ENCODE measurements at regions not wholly inside any gene's neighbourhood (a gene's known extent, or its start where the extent isn't known, plus 50 kb on each side); places are given as distances from the start of the nearest gene placed in this dataset.
"Not testable (repeated sequence)": the region's sequence is repeated elsewhere in the genome, so short reads cannot be mapped to it uniquely, and the experiment has no call there.

DNA sequence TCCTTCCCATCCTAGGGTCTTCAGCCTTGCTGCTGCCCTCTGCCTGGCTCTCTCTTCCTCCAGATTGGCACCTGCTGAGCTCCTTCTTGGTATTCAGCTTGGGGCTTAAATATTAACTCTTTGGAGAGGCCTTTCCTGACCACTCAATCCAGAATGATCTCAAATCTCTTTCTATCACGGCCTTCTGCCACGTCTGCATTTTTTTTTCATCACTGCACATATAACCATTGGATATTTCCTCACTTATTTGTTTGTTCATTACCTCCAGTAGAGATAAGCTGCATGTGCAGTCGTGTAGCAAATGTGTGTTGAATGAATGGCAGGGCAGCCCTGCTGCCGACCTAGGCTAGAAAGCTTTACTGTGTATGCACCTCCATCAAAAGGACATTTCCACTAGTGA is 51.6 kb upstream of the MPP7 start:
- no peak for DNase-seq

GRCh38 chr10:28355376-28355775 is 52.5 kb upstream of the MPP7 start:
- DNase-seq = no peak

DNA sequence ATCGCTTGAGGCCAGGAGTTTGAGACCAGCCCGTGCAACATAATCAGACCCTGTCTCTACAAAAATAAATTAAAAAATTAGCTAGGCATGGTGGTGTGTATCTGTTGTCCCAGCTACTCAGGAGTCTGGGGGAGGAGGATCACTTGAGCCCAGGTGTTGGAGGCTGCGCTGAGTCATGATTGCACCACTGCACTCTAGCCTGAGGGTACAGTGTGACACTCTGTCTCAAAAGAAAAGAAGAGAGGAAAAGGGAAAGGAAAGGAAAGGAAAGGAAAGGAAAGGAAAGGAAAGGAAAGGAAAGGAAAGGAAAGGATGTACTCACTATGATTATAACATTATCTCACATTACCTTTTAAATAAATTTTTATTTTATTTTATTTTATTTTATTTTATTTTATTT is 56.5 kb upstream of the MPP7 start:
- DNase-seq = no peak

DNA sequence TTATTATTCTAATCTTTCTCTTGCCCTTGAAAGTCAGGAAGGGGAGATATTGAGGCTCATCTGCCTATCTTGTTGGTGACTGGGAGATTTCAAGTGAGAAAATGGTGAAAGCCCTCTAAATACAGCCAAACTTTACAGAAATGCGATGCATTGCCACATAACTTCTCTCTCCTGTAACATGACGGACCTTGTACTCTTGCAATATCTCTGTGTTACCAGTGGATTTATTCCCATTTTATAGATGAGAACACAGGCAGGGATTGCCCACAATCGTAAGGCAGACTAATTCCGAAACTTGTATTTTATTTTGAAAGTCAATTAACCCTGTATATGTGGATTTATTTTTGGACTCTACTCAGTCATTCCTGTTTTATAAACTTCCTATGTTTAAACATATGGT is 57.3 kb upstream of the MPP7 start:
- DNase-seq = no peak

GRCh38 chr10:28363376-28363775 is 60.5 kb upstream of the MPP7 start:
- DNase-seq = no peak

DNA sequence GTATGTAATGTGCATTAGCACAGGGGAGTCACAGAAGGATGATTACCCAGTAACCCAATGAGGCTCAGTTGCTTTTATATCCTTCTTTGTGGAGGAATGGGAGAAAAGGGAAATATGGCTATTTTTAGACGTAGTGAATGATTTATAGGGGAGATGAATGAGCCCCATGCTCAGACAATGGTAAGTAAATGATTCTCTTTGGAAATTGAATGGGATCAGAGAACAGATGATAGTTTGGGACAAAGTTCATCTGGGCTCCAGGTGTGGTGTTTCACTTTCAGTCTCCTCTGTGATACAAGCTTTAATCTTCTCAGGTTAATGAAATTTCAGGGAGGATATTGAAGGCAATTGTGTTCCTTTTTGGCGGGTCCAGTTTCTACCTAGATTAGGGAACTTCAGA is 63.0 kb upstream of the MPP7 start:
- DNase-seq = no peak

DNA sequence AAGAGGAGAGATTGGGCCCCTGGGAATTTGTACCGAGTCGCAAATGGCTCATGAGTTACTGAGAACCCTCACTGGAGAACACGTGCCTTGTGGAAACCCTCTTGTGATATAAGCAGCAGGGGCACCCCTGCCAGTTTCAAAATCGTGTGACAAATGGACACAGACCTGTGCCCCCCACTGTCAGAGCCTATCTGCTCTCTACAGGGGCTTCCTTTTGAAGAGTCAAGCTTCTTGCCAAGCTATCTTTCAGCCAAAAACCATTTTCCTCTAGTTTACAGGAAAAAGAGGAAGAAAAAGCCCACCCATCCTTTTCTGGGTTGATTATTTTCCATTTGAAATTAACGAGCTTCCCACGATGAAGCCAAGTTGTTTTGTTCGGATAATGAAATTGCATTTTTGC is 64.1 kb upstream of the MPP7 start:
- no peak for DNase-seq

- DNase-seq = no peak
Observed at GRCh38 chr10:28367413-28367812, 64.5 kb upstream of the MPP7 start.

DNA sequence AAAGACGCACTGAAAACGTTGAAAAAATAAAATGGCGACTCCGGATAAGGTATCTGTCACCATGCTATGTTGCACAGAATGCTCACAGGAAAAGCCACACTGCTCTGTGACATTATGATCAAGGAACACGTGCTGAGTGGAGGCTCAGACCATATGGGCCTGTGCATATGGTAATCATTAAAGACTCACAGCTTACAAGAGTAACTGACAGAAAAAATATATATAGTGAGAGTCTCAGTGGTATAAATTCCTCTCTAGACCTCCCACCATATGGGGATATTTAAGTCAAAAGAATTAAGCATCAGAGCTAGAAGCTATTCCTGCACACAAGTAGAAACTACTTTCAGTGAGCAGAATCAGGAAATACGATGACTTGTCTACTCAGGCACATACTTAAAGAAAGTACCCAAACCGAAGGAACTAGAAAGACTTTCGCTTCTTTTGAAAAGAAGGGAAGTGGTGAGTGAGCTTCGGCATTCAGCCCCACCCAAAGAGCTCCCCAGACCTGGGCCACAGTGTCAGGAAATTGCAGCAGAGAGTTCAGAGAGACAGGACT is 65.1 kb upstream of the MPP7 start:
- DNase-seq = no peak

DNA sequence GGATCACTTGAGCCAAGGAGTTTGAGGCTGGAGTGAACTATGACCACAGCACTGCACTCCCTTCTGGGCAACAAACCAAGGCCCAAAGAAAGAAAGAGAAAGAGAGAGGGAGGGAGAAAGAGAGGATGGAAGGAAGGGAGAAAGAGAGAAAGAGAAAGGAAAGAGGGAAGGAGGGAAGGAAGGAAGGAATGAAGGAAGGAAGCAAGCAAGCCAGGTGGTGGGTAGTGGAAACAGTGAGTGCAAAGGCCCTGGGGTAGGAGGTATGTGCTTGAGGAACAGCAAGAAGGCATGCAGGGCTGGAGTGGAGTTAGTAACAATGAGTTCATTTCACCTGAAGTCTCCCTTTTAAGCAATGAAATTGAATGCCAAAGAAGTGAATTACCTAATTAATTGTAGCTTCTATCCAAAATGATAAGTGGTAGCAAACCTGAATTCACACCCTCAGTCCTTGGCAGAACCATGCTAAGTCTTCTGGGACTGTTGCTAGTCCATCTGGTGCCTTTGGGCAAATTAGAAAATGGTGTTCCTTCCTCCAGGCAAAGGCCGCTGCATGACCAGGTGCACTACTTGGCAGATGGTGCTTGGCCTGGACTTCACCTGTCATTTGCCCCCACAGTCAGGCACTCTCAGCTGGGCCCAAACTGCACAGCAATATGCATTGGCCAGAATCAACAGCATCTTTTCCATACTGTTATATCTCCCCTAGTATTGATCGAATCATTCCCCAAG is 67.4 kb upstream of the MPP7 start:
- DNase-seq = no peak

DNA sequence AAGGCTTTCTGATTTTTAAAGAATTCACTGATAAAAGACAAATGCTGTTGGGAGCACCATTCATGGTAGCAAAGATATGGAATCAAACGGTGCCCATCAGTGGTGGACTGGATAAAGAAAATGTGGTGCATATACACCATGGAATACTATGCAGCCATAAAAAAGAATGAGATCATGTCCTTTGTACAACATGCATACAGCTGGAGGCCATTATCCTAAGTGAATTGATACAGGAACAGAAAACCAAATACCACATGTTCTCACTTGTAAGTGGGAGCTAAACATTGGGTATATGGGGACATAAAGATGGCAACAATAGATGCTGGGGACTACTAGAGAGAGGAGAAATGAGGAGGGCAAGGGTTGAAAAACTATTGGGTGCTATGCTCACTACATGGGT is 68.8 kb upstream of the MPP7 start:
- not testable (repeated sequence) for DNase-seq

GRCh38 chr10:28374036-28374435 is 71.2 kb upstream of the MPP7 start:
- DNase-seq = no peak

DNA sequence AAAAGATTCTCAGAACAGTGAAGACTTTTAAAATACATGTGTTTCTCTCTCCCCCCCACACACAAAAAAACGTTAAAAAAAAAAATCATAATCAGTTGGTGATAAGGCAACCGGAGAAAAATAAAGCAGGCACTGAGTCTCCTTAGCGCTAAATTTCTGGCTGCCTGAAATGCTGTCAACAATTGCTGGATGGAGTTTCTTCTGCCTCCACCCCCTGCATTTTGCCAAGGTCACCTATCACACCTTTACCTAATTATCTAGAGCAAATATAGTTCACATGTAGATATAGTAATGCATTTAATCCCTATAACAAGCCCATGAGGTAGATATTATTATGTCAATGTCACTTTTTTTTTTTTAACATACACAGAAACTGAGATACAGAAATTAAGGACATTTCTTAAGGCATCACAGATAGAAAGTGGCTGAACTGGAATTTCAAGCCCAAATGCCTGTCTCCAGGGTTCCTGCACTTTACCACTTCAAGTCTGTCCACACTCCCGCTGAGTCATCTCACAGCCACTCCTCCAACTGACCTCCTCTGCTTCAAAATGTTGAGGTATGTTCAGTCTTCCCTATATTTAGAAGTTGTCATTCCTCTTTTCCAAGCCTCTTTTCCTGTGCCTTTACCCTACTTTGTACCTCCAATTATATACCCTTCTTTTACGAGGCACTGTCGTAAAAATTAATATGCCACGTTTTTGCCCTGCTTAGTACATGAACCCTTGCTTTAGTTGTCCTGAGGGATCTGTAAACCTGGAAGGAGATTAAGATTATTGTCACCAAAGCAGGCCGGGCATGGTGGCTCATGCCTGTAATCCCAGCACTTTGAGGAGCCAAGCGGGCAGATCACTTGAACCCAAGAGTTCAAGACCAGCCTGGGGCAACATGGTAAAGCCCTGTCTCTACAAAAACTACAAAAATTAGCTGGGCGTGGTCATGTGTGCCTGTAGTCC is 72.8 kb upstream of the MPP7 start:
- no peak for DNase-seq

GRCh38 chr10:28378986-28379585 is 76.2 kb upstream of the MPP7 start:
- no peak for DNase-seq

DNA sequence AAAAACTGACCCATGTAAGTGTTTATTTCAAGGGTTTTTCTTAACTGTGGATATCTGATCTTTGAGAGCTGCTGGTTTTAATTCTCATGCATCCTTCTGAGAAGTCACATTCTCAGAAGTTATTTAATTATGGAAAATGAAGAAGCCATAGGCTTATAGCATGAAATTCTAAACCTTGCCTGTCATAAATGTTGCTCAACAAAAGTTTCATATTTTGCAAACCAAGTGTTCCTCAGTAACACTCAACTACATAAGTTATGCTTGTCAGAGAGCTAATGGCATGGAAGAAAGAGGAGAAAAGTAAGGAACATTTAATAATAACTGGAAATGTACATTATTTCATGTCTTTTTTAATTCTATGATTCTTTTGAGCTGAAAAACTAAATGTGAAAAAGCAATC is 78.6 kb upstream of the MPP7 start:
- DNase-seq = no peak

DNA sequence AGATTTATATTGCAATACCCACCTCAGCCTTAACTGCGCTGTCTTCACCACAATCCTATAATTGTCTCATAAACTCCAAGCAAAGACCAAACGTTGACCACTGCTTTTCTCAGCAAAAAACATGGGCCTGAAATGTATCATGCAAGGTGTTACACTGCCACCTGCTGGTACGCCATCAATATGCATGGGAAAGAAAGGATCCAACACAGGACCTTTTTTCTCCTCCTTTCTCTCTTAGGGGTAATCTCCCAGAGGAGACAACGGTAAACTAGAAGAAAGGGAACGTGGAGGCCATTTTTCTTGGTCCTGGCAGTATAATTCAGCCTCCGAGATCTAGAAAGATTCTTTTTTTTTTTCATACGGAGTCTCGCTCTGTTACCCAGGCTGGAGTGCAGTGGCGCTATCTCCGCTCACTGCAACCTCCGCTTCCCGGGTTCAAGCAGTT is 79.1 kb upstream of the MPP7 start:
- peak; percentile 21 for DNase-seq

DNA sequence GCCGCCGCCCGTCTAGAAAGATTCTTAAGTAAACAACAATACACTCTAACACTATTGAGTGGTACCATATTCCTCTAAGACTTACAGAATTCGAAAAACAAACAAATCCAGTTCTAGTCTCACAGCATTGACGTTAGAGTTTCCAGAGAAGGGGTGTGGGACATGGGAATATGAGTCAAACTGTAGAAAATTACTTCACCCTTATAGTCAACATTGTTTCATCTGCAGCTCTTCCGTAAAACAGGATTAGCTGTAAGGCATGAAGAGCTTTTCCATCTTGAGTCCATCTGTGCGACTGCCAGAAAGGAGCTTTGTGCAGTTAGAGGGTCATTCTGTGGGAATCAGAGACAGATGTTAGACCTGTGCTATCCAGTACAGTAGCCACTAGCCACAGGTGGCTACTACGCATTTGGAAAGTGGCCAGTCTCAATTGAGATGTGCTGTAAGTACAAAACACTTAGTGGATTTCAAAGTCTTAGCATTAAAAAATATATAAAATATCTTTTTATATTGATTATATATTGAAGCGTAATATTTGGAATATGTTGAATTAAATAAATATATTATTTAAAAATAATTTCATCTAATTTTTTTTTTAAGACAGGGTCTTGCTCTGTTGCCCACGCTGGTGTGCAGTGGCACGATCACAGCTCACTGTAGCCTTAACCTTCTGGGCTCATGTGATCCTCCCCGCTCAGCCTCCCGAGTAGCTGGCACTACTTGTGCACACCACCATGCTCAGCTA is 79.8 kb upstream of the MPP7 start:
- DNase-seq = no peak

DNA sequence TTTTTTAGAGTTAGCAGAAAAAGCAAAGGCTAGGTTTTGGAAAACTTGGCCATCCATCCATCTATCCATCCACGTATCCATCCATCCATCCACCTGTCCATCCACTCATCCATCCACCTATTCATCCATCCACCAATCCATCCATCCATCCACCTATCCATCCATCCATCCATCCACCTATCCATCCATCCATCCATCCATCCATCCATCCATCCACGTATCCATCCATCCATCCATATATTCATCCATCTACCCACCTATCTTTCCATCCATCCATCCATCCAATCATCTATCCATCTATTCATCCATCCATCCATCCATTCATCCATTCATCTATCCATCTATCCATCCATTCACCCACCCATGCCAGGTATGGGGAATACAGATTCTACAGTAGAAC is 81.7 kb upstream of the MPP7 start:
- no peak for DNase-seq

DNA sequence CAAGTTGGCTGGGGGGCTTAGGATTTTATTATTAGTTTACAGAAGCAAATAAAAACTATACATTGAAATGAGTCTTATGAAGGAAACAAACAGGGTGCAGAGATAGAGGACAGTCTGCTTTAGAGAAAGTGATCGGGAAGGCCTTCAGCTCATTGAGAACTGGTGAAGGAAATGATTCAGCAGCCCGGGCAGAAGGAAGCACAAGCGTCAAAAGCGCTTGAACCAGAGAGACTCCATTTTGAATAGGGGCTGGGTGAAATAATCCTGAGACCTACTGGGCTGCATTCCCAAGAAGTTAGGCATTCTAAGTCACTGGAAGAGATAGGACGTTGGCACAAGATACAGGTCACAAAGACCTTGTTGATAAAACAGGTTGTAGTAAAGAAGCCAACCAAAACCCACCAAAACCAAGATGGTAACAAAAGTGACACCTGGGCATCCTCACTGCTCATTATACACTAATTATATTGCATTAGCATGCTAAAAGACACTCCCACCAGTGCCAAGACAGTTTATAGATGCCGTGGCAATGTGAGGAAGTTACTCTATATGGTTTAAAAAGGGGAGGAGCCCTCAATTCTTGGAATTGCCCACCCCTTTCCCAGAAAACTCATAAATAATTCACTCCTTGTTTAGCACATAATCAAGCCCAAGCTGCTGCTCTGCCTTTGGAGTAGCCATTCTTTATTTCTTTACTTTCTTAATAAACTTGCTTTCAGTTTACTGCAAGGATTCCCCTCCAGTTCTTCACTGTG is 83.1 kb upstream of the MPP7 start:
- DNase-seq = no peak

DNA sequence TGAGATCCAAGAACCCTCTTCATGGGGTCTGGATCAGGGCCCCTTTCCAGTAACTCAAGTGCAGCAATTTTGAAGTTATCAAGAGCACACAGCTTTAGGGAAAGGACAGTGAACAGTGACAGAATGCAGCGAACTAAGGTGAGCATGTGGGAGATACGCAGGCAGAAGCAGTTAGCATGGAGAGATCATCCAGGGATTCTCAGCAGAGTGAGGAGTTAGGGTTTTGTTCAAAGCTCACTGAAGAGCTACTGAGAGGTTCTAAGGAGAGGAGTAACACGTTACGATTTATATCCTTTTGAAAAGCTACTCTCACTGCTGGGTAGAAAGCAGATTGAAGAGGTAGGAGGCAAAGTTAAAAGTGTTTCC is 83.6 kb upstream of the MPP7 start:
- no peak for DNase-seq

GRCh38 chr10:28387140-28387539 is 84.3 kb upstream of the MPP7 start:
- DNase-seq = no peak

DNA sequence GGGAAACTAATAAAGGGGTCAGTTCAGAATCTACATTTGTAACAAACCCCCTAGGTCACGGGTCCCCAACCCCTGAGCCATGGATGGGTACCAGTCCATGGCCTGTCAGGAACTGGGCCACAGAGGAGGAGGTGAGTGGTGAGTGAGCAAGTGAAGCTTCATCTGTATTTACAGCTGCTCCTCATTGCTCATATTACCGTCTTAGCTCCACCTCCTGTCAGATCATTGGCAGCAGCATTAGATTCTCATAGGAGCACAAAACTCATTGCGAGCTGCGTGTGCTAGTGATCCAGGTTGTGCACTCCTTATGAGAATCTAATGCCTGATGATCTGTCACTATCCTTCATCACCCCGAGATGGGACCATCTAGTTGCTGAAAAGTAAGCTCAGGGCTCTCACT is 88.4 kb upstream of the MPP7 start:
- no peak for DNase-seq
